Gastroesophageal sphincter (tissue), 4 donors: ENCODE measurements at regions not wholly inside any gene's neighbourhood (a gene's known extent, or its start where the extent isn't known, plus 50 kb on each side); places are given as distances from the start of the nearest gene placed in this dataset.

Experiments
- ATAC-seq: fragments of 150-250 bp; one replicate; pipeline ENCODE4 v1.9.1; 2016; ENCODE audit warnings: mild to moderate bottlenecking, moderate library complexity
- H3K27ac ChIP-seq, 4 donors: fragments of 200-600 bp; sonication (generic) in 3 of 4; 1 replicate in 3 of 4; 2 replicates in 1 of 4; pipeline ENCODE4 v1.5.1; 2016 to 2019
- H3K27me3 ChIP-seq: fragments of 200-600 bp; sonication (generic); one replicate; pipeline ENCODE4 v1.5.1; 2019
- H3K36me3 ChIP-seq, 2 donors: fragments of 200-600 bp; sonication (generic); one replicate each; pipeline ENCODE4 v1.5.1; 2019; ENCODE audit warnings: control low read depth in 1 of 2
- H3K4me1 ChIP-seq, 3 donors: fragments of 200-600 bp; sonication (generic); 1 replicate in 2 of 3; 2 replicates in 1 of 3; pipeline ENCODE4 v1.5.1; 2016 to 2019; ENCODE audit warnings: control low read depth in 2 of 3
- H3K4me3 ChIP-seq, 2 donors: fragments of 200-600 bp; sonication (generic); one replicate each; pipeline ENCODE4 v1.5.1; 2019; ENCODE audit warnings: mild to moderate bottlenecking in 1 of 2, moderate library complexity in 1 of 2
- H3K9me3 ChIP-seq, 3 donors: fragments of 200-600 bp; sonication (generic); one replicate each; pipeline ENCODE4 v1.5.1; 2017 to 2019; ENCODE audit warnings: control low read depth in 2 of 3
- EP300 ChIP-seq: sonication (generic); formaldehyde crosslinking; IDR thresholded peaks from one replicate; pipeline ENCODE4 v1.6.1; 2017; ENCODE audit warnings: antibody characterized with exemption, mild to moderate bottlenecking
- POLR2A ChIP-seq, 2 donors: fragments of 450-650 bp; IDR thresholded peaks; one replicate each; pipeline ENCODE4 v1.6.1; 2017; ENCODE audit warnings: antibody characterized with exemption in 2 of 2, mild to moderate bottlenecking in 2 of 2, moderate library complexity in 1 of 2
- POLR2AphosphoS5 ChIP-seq: sonication (generic); formaldehyde crosslinking; IDR thresholded peaks from one replicate; pipeline ENCODE4 v1.6.1; 2017; ENCODE audit warnings: antibody characterized with exemption
- WGBS, 2 donors: methylation state at CpG; one replicate each; pipeline ENCODE4 v1.1.5; 2018; ENCODE audit warnings: low coverage in 1 of 2; 5-methylcytosine and 5-hydroxymethylcytosine counted together
- TF ChIP-seq, protein P1 (sequence below), 4 experiments: fragments of 200-600 bp in 2 of 4; fragments of 450-650 bp in 2 of 4; sonication (generic) in 1 of 4; IDR thresholded peaks; one replicate each; pipeline ENCODE4 v1.5.1; 2017 to 2019; ENCODE audit warnings: antibody characterized with exemption in 4 of 4, mild to moderate bottlenecking in 2 of 4, moderate library complexity in 2 of 4

GRCh38 chr7:85413718-85414117 lies 226.9 kb upstream of the SEMA3D start:
- Histone ChIP-seq H3K27ac (no peak overlapping the region), H3K4me1 (no peaks in the 10 kb centered on the region), H3K36me3 (no peaks in the 10 kb centered on the region), H3K27me3 (no peaks in the 10 kb centered on the region), H3K9me3 (no peaks in the 10 kb centered on the region), H3K4me3 (no peak overlapping the region)
- 82 to 87% methylated on average over 5 to 6 of the region's 6 CpGs for WGBS, 2 donors
- no peak for ATAC-seq
- TF ChIP-seq POLR2A (IDR thresholded peaks at IDR 0.05) (no peak), POLR2AphosphoS5 (no peak), EP300 (no peak)
- TF ChIP-seq, protein P1, sequence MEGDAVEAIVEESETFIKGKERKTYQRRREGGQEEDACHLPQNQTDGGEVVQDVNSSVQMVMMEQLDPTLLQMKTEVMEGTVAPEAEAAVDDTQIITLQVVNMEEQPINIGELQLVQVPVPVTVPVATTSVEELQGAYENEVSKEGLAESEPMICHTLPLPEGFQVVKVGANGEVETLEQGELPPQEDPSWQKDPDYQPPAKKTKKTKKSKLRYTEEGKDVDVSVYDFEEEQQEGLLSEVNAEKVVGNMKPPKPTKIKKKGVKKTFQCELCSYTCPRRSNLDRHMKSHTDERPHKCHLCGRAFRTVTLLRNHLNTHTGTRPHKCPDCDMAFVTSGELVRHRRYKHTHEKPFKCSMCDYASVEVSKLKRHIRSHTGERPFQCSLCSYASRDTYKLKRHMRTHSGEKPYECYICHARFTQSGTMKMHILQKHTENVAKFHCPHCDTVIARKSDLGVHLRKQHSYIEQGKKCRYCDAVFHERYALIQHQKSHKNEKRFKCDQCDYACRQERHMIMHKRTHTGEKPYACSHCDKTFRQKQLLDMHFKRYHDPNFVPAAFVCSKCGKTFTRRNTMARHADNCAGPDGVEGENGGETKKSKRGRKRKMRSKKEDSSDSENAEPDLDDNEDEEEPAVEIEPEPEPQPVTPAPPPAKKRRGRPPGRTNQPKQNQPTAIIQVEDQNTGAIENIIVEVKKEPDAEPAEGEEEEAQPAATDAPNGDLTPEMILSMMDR (IDR thresholded peaks at IDR 0.05) = no peak

GRCh38 chr7:85412912-85413311 lies 226.1 kb upstream of the SEMA3D start:
- no peaks in the 10 kb centered on the region for H3K4me1 ChIP-seq
- no peak overlapping the region for H3K4me3 ChIP-seq
- H3K9me3 ChIP-seq = no peaks in the 10 kb centered on the region
- H3K27ac ChIP-seq = no peak overlapping the region
- no peaks in the 10 kb centered on the region for H3K36me3 ChIP-seq
- no peak for ATAC-seq
- H3K27me3 ChIP-seq = no peaks in the 10 kb centered on the region
- 83 to 87% methylated on average over 2 to 3 of the region's 3 CpGs for WGBS, 2 donors
- TF ChIP-seq EP300 (no peak), POLR2A (IDR thresholded peaks at IDR 0.05) (no peak), POLR2AphosphoS5 (no peak)
- TF ChIP-seq, protein P1 (IDR thresholded peaks at IDR 0.05) = no peak

DNA sequence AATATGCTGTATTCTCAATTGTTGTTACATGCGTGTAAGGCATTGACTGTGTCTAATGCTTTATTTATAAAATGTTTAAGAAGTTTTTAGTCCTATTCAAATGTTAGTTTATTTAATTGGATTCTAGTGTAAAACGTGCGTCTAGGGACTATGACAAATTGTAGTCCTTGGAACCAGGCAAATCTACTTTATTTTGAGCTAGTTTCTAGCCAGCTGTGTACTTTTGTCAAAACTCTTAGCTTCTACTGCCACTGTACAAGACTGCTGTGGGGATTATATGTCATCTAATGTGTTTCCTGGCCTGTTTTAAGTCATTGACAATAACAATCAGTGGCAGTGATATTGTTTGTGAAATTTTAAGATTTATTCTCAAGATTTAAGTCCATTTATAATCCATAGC lies 220.5 kb upstream of the SEMA3D start:
- no peaks in the 10 kb centered on the region for H3K4me1 ChIP-seq
- H3K9me3 ChIP-seq = no peaks in the 10 kb centered on the region
- no peaks in the 10 kb centered on the region for H3K27me3 ChIP-seq
- no peak for ATAC-seq
- WGBS, 2 donors = 57 to 67% methylated on average over 3 of the region's 3 CpGs
- TF ChIP-seq, protein P1 (IDR thresholded peaks at IDR 0.05) = no peak
- TF ChIP-seq POLR2AphosphoS5 (no peak), POLR2A (IDR thresholded peaks at IDR 0.05) (no peak), EP300 (no peak)
- H3K36me3 ChIP-seq = no peaks in the 10 kb centered on the region
- no peak overlapping the region for H3K27ac ChIP-seq
- no peak overlapping the region for H3K4me3 ChIP-seq

DNA sequence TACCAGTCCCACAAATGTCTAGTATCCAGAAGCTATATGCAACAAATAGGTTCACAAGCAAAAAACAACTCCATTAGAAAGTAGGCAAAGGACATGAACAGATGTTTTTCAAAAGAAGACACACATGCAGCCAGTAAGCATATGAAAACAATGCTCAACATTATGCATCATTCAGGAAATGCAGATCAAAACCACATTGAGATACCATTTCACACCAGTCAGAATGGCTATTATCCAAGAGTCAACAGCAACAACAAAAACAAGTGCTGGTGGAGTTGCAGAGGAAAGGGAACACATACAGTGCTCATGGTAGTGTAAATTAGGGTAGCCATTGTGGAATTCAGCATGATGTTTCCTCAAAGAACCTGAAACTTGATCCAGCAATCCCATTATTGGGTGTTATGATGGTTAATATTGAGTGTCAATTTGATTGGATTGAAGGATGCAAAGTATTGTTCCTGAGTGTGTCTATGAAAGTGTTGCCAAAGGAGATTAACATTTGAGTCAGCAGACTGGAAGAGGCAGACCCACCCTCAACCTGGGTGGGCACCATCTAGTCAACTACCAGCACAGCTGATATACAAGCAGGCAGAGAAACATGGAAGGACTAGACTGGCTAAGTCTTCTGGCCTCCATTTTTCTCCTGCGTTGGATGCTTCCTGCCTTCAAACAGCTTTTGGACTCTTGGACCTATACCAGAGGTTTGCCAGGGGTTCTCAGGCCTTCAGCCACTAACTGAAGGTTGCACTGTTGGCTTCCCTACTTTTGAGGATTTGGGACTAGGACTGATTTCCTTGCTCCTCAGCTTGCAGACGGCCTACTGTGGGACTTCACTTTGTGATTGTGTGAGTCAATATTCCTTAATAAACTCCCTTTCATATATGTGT lies 218.4 kb upstream of the SEMA3D start:
- no peak for ATAC-seq
- no peak for TF ChIP-seq POLR2A (IDR thresholded peaks at IDR 0.05)
- TF ChIP-seq EP300 = no peak
- TF ChIP-seq, protein P1 (IDR thresholded peaks at IDR 0.05) = no peak
- TF ChIP-seq POLR2AphosphoS5 = no peak
- no peaks in the 10 kb centered on the region for H3K4me1 ChIP-seq
- no peaks in the 10 kb centered on the region for H3K36me3 ChIP-seq
- no peak overlapping the region for H3K4me3 ChIP-seq
- 88 to 100% methylated on average over 1 to 2 of the region's 2 CpGs for WGBS, 2 donors
- H3K27ac ChIP-seq = no peak overlapping the region
- H3K9me3 ChIP-seq = no peaks in the 10 kb centered on the region
- H3K27me3 ChIP-seq = no peaks in the 10 kb centered on the region

DNA sequence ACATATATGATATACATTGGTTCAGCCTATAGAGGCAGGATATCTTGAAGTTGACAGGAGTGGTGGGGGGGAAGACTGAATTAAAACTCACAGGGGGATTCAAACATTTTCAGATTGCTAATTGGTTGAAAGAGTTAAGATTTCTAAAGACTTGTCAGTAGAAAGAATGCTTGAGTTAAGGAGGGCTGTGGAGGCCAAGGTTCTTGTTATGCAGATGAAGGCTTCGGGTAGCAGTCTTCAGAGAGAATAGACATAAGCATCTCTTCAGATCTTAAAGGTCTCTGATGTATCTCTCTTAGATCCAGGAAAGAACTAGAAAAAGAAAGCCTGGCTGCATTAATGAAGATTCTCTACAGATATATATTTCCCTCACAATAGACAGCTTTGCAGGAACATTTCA lies 209.8 kb upstream of the SEMA3D start:
- 73 to 86% methylated on average over 1 of the region's 1 CpG for WGBS, 2 donors
- H3K36me3 ChIP-seq = no peaks in the 10 kb centered on the region
- no peak overlapping the region for H3K4me3 ChIP-seq
- no peaks in the 10 kb centered on the region for H3K9me3 ChIP-seq
- H3K27me3 ChIP-seq = no peaks in the 10 kb centered on the region
- no peak for ATAC-seq
- no peak overlapping the region for H3K27ac ChIP-seq
- H3K4me1 ChIP-seq = no peaks in the 10 kb centered on the region
- TF ChIP-seq POLR2A (IDR thresholded peaks at IDR 0.05) = no peak
- no peak for TF ChIP-seq EP300
- TF ChIP-seq POLR2AphosphoS5 = no peak
- TF ChIP-seq, protein P1 (IDR thresholded peaks at IDR 0.05) = no peak
